ENCODE measurements at regions not wholly inside any gene's neighbourhood (a gene's known extent, or its start where the extent isn't known, plus 50 kb on each side); places are given as distances from the start of the nearest gene placed in this dataset.
A peak's percentile ranks its signal among the peaks of the same experiment; 100 is the strongest.

DNA sequence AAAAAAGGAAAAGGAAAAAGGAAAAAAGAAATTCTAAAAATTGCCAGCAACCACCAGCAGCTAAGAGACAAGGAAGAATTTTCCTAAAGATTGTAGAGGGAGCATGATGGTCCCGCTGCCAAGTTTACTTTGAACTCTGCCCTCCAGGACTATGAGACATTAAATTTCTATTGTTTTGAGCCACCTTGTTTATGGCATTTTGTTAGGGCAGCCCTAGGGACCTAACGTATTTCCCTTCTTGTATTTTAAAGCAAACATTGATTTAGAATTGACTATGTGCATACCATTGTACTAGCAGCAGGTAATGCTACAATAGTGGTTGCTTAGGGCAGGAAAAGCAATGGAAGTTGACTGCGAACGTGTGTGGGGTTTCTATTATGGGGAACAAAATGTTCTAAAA is 1414.2 kb downstream of the EFNB2 start:
- ATAC-seq (no peak), DNase-seq (no peak)
- H3K27ac ChIP-seq = no peak overlapping the region
- no peaks in the 10 kb centered on the region for H3K36me3 ChIP-seq
- intact Hi-C loops (cut with DNase I) = no loop called here
- peaks cover 0 to 15% (median 0%) of the 10 kb centered on the region in 9 donors for H3K4me1 ChIP-seq
- WGBS, 2 donors = 68 to 71% methylated on average over 4 of the region's 4 CpGs
- no peaks in the 10 kb centered on the region for H3K27me3 ChIP-seq
- TF ChIP-seq, protein P1, sequence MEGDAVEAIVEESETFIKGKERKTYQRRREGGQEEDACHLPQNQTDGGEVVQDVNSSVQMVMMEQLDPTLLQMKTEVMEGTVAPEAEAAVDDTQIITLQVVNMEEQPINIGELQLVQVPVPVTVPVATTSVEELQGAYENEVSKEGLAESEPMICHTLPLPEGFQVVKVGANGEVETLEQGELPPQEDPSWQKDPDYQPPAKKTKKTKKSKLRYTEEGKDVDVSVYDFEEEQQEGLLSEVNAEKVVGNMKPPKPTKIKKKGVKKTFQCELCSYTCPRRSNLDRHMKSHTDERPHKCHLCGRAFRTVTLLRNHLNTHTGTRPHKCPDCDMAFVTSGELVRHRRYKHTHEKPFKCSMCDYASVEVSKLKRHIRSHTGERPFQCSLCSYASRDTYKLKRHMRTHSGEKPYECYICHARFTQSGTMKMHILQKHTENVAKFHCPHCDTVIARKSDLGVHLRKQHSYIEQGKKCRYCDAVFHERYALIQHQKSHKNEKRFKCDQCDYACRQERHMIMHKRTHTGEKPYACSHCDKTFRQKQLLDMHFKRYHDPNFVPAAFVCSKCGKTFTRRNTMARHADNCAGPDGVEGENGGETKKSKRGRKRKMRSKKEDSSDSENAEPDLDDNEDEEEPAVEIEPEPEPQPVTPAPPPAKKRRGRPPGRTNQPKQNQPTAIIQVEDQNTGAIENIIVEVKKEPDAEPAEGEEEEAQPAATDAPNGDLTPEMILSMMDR (IDR thresholded peaks at IDR 0.05) = no peak
- no peaks in the 10 kb centered on the region for H3K9me3 ChIP-seq
- no peak overlapping the region for H3K4me3 ChIP-seq

- TF ChIP-seq, protein P1 (IDR thresholded peaks at IDR 0.05) = no peak
- ATAC-seq (no peak), DNase-seq (no peak)
- Histone ChIP-seq H3K4me3 (no peak overlapping the region), H3K4me1 (peaks cover 0 to 15% (median 0%) of the 10 kb centered on the region in 9 donors), H3K36me3 (no peaks in the 10 kb centered on the region), H3K27ac (no peak overlapping the region), H3K9me3 (peaks cover 0 to 19% (median 2%) of the 10 kb centered on the region in 11 donors), H3K27me3 (no peaks in the 10 kb centered on the region)
- intact Hi-C loops (cut with DNase I) = no loop called here
Measured at GRCh38 chr13:105118426-105118985, 1417.0 kb downstream of the EFNB2 start.

DNA sequence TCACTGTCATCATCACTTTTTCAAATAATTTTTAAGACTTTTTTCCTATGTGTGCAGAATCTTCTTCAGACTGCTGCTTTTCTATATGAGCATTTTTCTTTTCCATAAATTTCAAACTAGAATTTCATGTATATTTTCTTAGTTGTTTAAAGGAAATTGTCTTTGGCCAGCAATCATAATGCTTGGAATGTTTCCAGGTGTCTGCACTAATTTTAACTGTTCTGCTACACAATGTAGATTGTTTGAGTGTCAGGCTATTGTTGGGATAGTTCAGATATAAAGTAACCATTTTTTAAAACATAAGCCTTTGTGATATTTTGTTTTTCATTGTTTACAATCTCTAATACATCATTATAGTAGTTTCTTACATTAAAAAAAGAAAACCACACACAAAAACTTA is 1418.5 kb downstream of the EFNB2 start:
- Histone ChIP-seq H3K27me3 (no peaks in the 10 kb centered on the region), H3K4me3 (no peak overlapping the region), H3K9me3 (peaks cover 0 to 21% (median 2%) of the 10 kb centered on the region in 11 donors), H3K36me3 (no peaks in the 10 kb centered on the region), H3K4me1 (peaks cover 0 to 15% (median 0%) of the 10 kb centered on the region in 9 donors), H3K27ac (peak overlapping the region in 1 of 10 donors; percentile 31)
- TF ChIP-seq, protein P1 (IDR thresholded peaks at IDR 0.05) = no peak
- DNase-seq (no peak), ATAC-seq (no peak)
- intact Hi-C loops (cut with DNase I) = no loop called here

DNA sequence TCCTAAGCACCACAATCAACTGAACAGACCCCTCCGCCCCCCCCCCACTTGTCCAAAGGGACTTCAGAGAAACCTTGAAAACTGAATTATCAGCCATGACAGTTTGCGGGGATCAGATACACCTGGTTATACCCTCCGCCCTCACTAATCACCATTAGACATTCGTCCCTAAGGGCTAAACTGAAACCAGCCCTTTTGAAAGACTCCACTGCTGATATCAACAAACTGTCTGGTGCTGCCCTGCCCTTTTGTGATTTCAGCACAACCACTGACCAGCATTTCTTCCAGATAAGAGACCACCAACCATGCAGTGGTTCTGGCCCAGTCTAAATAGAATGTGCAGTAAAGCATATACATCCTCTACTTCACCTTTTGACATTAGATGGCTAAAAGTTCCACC is 1422.9 kb downstream of the EFNB2 start:
- intact Hi-C loops (cut with DNase I) = no loop called here
- ATAC-seq = no peak
- Histone ChIP-seq H3K4me3 (no peak overlapping the region), H3K9me3 (peaks cover 0 to 21% (median 3%) of the 10 kb centered on the region in 11 donors), H3K27me3 (no peaks in the 10 kb centered on the region), H3K27ac (no peak overlapping the region), H3K36me3 (no peaks in the 10 kb centered on the region), H3K4me1 (peaks cover 0 to 3% (median 0%) of the 10 kb centered on the region in 9 donors)
- TF ChIP-seq, protein P1 (IDR thresholded peaks at IDR 0.05) = no peak
- WGBS, 2 donors = 90 to 92% methylated on average over 4 of the region's 4 CpGs
- no peak for DNase-seq
